ENCODE measurements at regions not wholly inside any gene's neighbourhood (a gene's known extent, or its start where the extent isn't known, plus 50 kb on each side); places are given as distances from the start of the nearest gene placed in this dataset.

DNA sequence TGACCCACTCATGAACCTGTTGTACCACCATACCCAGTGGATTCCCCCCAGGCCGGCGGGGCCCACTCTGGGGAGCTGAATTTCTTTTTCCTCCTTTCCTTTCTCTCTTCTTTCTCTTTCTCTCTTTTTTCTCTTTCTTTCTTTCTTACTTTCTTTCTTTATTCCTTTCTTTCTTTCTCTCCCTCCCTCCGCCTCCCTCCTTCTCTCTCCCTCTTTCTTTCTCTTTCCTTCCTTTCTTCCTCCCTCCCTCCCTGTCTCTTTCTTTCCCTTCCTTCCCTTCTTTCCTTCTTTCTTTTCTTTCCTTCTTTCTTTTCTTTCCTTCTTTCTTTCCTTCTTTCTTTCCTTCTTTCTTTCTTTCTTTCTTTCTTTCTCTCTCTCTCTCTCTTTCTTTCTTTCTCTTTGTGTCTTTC is 327.7 kb downstream of the ZNF536 start:
- TF ChIP-seq, protein P1, sequence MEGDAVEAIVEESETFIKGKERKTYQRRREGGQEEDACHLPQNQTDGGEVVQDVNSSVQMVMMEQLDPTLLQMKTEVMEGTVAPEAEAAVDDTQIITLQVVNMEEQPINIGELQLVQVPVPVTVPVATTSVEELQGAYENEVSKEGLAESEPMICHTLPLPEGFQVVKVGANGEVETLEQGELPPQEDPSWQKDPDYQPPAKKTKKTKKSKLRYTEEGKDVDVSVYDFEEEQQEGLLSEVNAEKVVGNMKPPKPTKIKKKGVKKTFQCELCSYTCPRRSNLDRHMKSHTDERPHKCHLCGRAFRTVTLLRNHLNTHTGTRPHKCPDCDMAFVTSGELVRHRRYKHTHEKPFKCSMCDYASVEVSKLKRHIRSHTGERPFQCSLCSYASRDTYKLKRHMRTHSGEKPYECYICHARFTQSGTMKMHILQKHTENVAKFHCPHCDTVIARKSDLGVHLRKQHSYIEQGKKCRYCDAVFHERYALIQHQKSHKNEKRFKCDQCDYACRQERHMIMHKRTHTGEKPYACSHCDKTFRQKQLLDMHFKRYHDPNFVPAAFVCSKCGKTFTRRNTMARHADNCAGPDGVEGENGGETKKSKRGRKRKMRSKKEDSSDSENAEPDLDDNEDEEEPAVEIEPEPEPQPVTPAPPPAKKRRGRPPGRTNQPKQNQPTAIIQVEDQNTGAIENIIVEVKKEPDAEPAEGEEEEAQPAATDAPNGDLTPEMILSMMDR (IDR thresholded peaks at IDR 0.05; ENCODE audit: poor library complexity, severe bottlenecking) = no peak
- TF ChIP-seq EZH2 (IDR thresholded peaks at IDR 0.05; ENCODE audit: borderline replicate concordance, insufficient read depth, low read length, poor library complexity, severe bottlenecking) = no peak
- no peak for TF ChIP-seq POLR2AphosphoS5 (IDR thresholded peaks at IDR 0.05)
- TF ChIP-seq, protein P2, sequence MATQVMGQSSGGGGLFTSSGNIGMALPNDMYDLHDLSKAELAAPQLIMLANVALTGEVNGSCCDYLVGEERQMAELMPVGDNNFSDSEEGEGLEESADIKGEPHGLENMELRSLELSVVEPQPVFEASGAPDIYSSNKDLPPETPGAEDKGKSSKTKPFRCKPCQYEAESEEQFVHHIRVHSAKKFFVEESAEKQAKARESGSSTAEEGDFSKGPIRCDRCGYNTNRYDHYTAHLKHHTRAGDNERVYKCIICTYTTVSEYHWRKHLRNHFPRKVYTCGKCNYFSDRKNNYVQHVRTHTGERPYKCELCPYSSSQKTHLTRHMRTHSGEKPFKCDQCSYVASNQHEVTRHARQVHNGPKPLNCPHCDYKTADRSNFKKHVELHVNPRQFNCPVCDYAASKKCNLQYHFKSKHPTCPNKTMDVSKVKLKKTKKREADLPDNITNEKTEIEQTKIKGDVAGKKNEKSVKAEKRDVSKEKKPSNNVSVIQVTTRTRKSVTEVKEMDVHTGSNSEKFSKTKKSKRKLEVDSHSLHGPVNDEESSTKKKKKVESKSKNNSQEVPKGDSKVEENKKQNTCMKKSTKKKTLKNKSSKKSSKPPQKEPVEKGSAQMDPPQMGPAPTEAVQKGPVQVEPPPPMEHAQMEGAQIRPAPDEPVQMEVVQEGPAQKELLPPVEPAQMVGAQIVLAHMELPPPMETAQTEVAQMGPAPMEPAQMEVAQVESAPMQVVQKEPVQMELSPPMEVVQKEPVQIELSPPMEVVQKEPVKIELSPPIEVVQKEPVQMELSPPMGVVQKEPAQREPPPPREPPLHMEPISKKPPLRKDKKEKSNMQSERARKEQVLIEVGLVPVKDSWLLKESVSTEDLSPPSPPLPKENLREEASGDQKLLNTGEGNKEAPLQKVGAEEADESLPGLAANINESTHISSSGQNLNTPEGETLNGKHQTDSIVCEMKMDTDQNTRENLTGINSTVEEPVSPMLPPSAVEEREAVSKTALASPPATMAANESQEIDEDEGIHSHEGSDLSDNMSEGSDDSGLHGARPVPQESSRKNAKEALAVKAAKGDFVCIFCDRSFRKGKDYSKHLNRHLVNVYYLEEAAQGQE (IDR thresholded peaks at IDR 0.05; ENCODE audit: borderline replicate concordance) = no peak

Measured in neural cell (in vitro differentiated cells).